ENCODE measurements at regions not wholly inside any gene's neighbourhood (a gene's known extent, or its start where the extent isn't known, plus 50 kb on each side); places are given as distances from the start of the nearest gene placed in this dataset.

GRCh38 chr2:109680523-109681297, 66.5 kb downstream of the SOWAHC start:
- no peak overlapping the region for H3K9ac ChIP-seq (ENCODE audit: low read length)

More at GRCh38 chr2:109680523-109681297, 66.5 kb downstream of the SOWAHC start:
- TF ChIP-seq SP1 (IDR thresholded peaks at IDR 0.05; ENCODE audit: low read depth) (no peak), EZH2phosphoT487 (IDR thresholded peaks at IDR 0.05; ENCODE audit: borderline replicate concordance) (no peak), ATF3 (IDR thresholded peaks at IDR 0.05) (no peak), POLR2A (IDR thresholded peaks at IDR 0.05; ENCODE audit: borderline replicate concordance, extremely low read depth, insufficient read depth, insufficient read length) (no peak), YY1 (IDR thresholded peaks at IDR 0.05; ENCODE audit: extremely low read depth, insufficient replicate concordance, low read depth, low read length) (no peak), CTCF (IDR thresholded peaks at IDR 0.05 in 2 of 3, conservative IDR thresholded peaks at IDR 0.05 in 1 of 3; ENCODE audit: borderline replicate concordance in 1 of 3, insufficient read depth in 1 of 3, low read depth in 2 of 3, low read length in 2 of 3) (no peak), ZNF274 (IDR thresholded peaks at IDR 0.05; ENCODE audit: low read depth, low read length) (no peak), RAD21 (IDR thresholded peaks at IDR 0.05; ENCODE audit: low read depth) (no peak), FOSL1 (IDR thresholded peaks at IDR 0.05; ENCODE audit: low read depth) (no peak), CBX3 (IDR thresholded peaks at IDR 0.05; ENCODE audit: low read depth) (no peak), REST (IDR thresholded peaks at IDR 0.05; ENCODE audit: low read depth) (no peak), EZH2 (IDR thresholded peaks at IDR 0.05) (no peak), MAX (IDR thresholded peaks at IDR 0.05) (no peak), ZBTB33 (IDR thresholded peaks at IDR 0.05; ENCODE audit: extremely low read depth, insufficient replicate concordance, low read length) (no peak), SIN3A (IDR thresholded peaks at IDR 0.05; ENCODE audit: low read depth) (no peak), EGR1 (IDR thresholded peaks at IDR 0.05; ENCODE audit: low read depth) (no peak), TCF7L2 (IDR thresholded peaks at IDR 0.05; ENCODE audit: borderline replicate concordance, extremely low read depth, insufficient read depth, insufficient read length) (no peak)
- no peaks in the 10 kb centered on the region for H3K79me2 ChIP-seq (ENCODE audit: insufficient read depth, low read length)
- H3K36me3 ChIP-seq (ENCODE audit: control insufficient read depth in 1 of 2, insufficient read depth in 2 of 2, low read length in 2 of 2): no peaks in the 10 kb centered on the region
- ATAC-seq: no peak
- no peaks in the 10 kb centered on the region for H3K9me2 ChIP-seq (ENCODE audit: insufficient read depth)
- H2AFZ ChIP-seq (ENCODE audit: low read depth, low read length, poor library complexity, severe bottlenecking): no peak overlapping the region
- ChIA-PET RAD21 (ENCODE audit: low non-redundant PET in 1 of 2, low total read pairs in 2 of 2, uncharacterized antibody in 2 of 2, unreplicated experiment in 2 of 2) (no interaction called here), POLR2A (no interaction called here), CTCF (no interaction called here)
- BruUV-seq (replicated peaks): no TSS peak
- H3K27ac ChIP-seq (ENCODE audit: low read depth, low read length): no peak overlapping the region
- intact Hi-C loops (cut with micrococcal nuclease): no loop called here
- H3K4me2 ChIP-seq (ENCODE audit: low read length): no peak overlapping the region
- no peak overlapping the region for H3K4me3 ChIP-seq (replicated peaks in 1 of 2; ENCODE audit: low read depth in 1 of 2, low read length in 2 of 2)
- no peaks in the 10 kb centered on the region for H3K27me3 ChIP-seq (ENCODE audit: insufficient read depth, low read length)
- no peaks in the 10 kb centered on the region for H4K20me1 ChIP-seq (ENCODE audit: insufficient read depth)
- no peaks in the 10 kb centered on the region for H3K4me1 ChIP-seq (ENCODE audit: control insufficient read depth in 1 of 2, insufficient read depth in 2 of 2, low read length in 2 of 2)
- H3K9me3 ChIP-seq (ENCODE audit: control insufficient read depth in 1 of 2, insufficient read depth in 1 of 2, low read depth in 1 of 2, low read length in 2 of 2): no peaks in the 10 kb centered on the region
- no peak for DNase-seq (ENCODE audit: low read depth, low spot score)
